ENCODE measurements at regions not wholly inside any gene's neighbourhood (a gene's known extent, or its start where the extent isn't known, plus 50 kb on each side); places are given as distances from the start of the nearest gene placed in this dataset.

DNA sequence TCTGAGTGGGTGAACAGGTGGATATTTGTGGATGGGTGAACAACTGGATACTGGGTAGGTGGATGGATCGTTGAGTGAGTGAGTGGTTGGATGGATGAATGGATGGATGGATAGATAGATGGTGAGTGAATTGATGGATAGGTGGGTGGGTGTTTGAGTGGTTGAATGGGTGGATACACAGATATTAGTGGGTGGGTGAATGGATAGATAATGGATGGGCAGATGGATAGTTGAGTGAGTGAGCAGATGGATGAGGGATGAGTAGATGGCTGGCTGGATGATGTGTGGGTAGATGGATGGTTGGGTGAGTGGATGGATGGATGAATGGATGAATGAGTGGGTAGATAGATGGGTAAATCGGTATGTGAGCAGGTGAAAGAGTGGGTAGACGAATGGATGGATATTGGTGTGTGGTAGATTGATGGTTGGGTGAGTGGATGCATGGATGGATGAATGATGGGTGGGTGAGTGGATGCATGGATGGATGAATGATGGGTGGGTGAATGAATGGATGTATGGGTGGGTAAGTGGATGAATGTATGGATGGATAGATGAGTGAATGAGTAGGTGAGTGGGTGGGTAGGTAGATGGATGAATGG, 406.7 kb downstream of the MN1 start:
- Histone ChIP-seq H3K9me3 (ENCODE audit: low read depth) (no peaks in the 10 kb centered on the region), H3K4me3 (no peak overlapping the region), H3K36me3 (no peaks in the 10 kb centered on the region), H3K4me1 (ENCODE audit: low read depth) (no peaks in the 10 kb centered on the region), H3K27me3 (no peaks in the 10 kb centered on the region), H3K27ac (no peak overlapping the region)
- TF ChIP-seq, protein P1, sequence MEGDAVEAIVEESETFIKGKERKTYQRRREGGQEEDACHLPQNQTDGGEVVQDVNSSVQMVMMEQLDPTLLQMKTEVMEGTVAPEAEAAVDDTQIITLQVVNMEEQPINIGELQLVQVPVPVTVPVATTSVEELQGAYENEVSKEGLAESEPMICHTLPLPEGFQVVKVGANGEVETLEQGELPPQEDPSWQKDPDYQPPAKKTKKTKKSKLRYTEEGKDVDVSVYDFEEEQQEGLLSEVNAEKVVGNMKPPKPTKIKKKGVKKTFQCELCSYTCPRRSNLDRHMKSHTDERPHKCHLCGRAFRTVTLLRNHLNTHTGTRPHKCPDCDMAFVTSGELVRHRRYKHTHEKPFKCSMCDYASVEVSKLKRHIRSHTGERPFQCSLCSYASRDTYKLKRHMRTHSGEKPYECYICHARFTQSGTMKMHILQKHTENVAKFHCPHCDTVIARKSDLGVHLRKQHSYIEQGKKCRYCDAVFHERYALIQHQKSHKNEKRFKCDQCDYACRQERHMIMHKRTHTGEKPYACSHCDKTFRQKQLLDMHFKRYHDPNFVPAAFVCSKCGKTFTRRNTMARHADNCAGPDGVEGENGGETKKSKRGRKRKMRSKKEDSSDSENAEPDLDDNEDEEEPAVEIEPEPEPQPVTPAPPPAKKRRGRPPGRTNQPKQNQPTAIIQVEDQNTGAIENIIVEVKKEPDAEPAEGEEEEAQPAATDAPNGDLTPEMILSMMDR (IDR thresholded peaks at IDR 0.05; ENCODE audit: low read depth, low read length), result no peak
- no peak for DNase-seq (ENCODE audit: low read depth in 1 of 2, low spot score in 1 of 2)

DNA sequence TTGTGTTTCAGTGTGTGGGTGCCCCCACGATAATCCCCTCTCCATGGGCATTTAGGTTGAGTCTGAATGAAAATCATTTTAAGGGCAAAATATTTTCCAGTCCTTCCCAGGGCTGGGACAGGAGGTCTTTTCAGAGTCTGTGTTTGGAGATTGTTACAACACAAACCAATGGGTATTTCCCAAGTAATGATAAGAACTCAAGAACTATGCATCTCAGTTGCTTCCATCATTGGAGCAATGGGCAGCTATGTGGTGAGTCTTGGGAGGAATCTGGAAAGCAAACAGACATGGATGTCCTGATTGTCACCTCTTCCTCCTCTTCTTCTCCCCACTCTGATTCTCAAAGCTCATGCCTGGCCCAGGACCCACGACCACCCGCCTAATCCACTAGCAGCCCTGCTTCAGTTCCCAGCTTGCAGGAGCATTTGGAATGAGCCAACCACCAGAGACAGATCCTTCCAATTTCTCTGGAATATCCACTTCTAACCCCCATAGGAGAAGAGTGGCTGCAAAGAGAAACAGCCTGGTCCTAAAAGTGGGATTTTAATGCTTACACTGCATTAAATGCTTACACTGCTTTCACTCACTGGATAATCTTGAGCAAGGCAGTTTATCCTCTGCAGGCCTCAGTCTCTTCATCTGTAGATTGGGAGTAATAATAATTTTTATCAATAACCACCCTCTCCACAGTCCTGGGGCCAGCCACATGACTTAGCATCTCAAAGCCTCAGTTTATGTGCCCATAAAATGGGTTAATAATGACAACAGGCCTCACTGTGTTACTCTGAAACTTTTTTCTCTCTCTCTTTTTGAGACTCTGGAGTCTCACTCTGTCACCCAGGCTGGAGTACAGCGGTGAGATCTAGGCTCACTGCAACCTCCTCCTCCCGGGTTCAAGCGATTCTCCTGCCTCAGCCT, 404.3 kb downstream of the MN1 start:
- TF ChIP-seq, protein P1 (IDR thresholded peaks at IDR 0.05; ENCODE audit: low read depth, low read length), result no peak
- no peaks in the 10 kb centered on the region for H3K4me1 ChIP-seq (ENCODE audit: low read depth)
- no peak overlapping the region for H3K4me3 ChIP-seq
- no peaks in the 10 kb centered on the region for H3K36me3 ChIP-seq
- H3K27ac ChIP-seq, result no peak overlapping the region
- no peaks in the 10 kb centered on the region for H3K9me3 ChIP-seq (ENCODE audit: low read depth)
- DNase-seq (ENCODE audit: low read depth in 1 of 2, low spot score in 1 of 2), result peak in 1 of 2 donors; percentile 83
- H3K27me3 ChIP-seq, result no peaks in the 10 kb centered on the region

DNA sequence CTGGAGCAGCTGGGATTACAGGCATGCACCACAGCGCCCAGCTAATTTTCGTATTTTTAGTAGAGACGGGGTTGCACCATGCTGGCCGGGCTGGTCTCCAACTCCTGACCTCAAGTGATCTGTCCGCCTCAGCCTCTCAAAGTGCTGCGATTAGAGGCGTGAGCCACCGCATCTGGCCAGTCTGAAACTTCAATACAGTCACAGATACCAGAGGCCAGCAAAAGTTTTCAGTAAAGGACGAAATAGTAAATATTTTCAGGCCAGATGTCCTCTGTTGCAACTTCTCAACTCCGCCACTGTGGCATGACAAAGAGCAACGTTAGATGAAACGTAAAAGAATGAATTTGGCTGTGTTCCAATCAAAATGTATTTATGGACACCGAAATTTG, 403.6 kb downstream of the MN1 start:
- H3K27me3 ChIP-seq, result no peaks in the 10 kb centered on the region
- H3K27ac ChIP-seq, result no peak overlapping the region
- no peaks in the 10 kb centered on the region for H3K36me3 ChIP-seq
- DNase-seq (ENCODE audit: low read depth in 1 of 2, low spot score in 1 of 2), result peak in 1 of 2 donors; percentile 92
- no peaks in the 10 kb centered on the region for H3K4me1 ChIP-seq (ENCODE audit: low read depth)
- no peaks in the 10 kb centered on the region for H3K9me3 ChIP-seq (ENCODE audit: low read depth)
- H3K4me3 ChIP-seq, result no peak overlapping the region
- TF ChIP-seq, protein P1 (IDR thresholded peaks at IDR 0.05; ENCODE audit: low read depth, low read length), result peak; percentile 16

DNA sequence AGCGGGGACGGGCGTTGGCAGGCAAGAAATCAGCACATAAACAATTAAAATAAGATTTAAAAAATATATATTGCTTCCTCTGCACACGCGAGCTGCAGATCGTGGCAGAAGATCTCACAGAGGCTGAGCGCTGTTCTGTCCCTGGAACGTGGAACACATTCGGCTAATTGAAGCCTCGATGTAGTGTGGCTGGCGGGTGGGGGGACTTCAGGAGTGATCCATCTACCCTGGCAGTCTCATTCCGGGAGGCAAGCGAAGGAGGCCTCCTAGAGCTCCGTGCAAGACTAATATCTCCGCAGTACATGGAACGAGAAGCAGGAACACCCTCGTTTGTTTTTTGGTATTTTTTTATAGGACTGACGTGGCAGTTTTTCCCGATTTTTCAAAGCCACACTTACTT, 402.4 kb downstream of the MN1 start:
- no peak overlapping the region for H3K27ac ChIP-seq
- H3K4me3 ChIP-seq, result no peak overlapping the region
- TF ChIP-seq, protein P1 (IDR thresholded peaks at IDR 0.05; ENCODE audit: low read depth, low read length), result no peak
- H3K4me1 ChIP-seq (ENCODE audit: low read depth), result no peaks in the 10 kb centered on the region
- no peak for DNase-seq (ENCODE audit: low read depth in 1 of 2, low spot score in 1 of 2)
- H3K27me3 ChIP-seq, result no peaks in the 10 kb centered on the region
- no peaks in the 10 kb centered on the region for H3K9me3 ChIP-seq (ENCODE audit: low read depth)
- H3K36me3 ChIP-seq, result no peaks in the 10 kb centered on the region

DNA sequence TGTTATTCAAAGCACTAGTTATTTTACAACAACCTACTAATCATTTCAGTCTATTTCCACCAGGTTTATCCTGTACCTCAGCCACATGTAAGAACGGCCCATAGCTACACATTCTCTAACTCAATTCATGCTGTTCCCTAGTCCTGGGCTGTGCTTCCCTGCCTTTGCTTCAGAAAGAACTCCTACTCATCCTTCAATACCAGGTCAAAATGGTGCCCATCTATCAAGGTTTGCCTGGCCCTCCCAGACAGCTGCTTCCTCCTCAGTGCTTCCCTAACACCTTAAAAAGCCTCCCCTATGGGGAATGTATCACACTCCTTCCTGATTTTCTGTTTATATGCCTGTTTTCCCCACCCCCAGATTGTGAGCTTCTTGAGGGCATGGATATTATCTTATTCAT, 400.7 kb downstream of the MN1 start:
- H3K36me3 ChIP-seq, result no peaks in the 10 kb centered on the region
- DNase-seq (ENCODE audit: low read depth in 1 of 2, low spot score in 1 of 2), result no peak
- no peak overlapping the region for H3K27ac ChIP-seq
- H3K27me3 ChIP-seq, result no peaks in the 10 kb centered on the region
- H3K4me3 ChIP-seq, result no peak overlapping the region
- TF ChIP-seq, protein P1 (IDR thresholded peaks at IDR 0.05; ENCODE audit: low read depth, low read length), result no peak
- H3K9me3 ChIP-seq (ENCODE audit: low read depth), result no peaks in the 10 kb centered on the region
- H3K4me1 ChIP-seq (ENCODE audit: low read depth), result no peaks in the 10 kb centered on the region

Measured in cardiac muscle cell (in vitro differentiated cells and primary cell).